A673 (cell line): ENCODE measurements at regions not wholly inside any gene's neighbourhood (a gene's known extent, or its start where the extent isn't known, plus 50 kb on each side); places are given as distances from the start of the nearest gene placed in this dataset.

Experiments
- BruUV-seq: library from RNA; stranded (reverse); fragments of 400-500 nt; replicated peaks from 2 replicates; lab custom pipeline; 2021; lab: Mats Ljungman, UMichigan
- CTCF ChIA-PET: fragments of 300-600 bp; sonication (Branson Sonifier 250); formaldehyde crosslinking; loops from one replicate; lab custom pipeline; 2022; ENCODE audit warnings: antibody characterized with exemption; lab: Charles Lee
- POLR2A ChIA-PET: fragments of 300-600 bp; sonication (Branson Sonifier 250); formaldehyde crosslinking; loops from one replicate; lab custom pipeline; 2022; ENCODE audit warnings: antibody characterized with exemption; ENCODE audit not compliant: low non-redundant PET; lab: Charles Lee
- DNase-seq: peaks from one replicate; pipeline ENCODE4 v3.0.0-alpha.2; 2015; ENCODE audit warnings: low spot score
- H3K27ac ChIP-seq: fragments of 200-600 bp; sonication (generic); 2 replicates; pipeline ENCODE4 v1.5.1; 2016; ENCODE audit warnings: mixed run types, low read depth, mild to moderate bottlenecking, mixed read lengths, antibody characterized with exemption, low read length; ENCODE audit not compliant: poor library complexity, severe bottlenecking
- H3K27me3 ChIP-seq: fragments of 200-600 bp; sonication (generic); replicated peaks from 2 replicates; pipeline ENCODE4 v1.6.1; 2017; ENCODE audit warnings: mixed run types, low read depth, mild to moderate bottlenecking, mixed read lengths, antibody characterized with exemption, low read length; ENCODE audit not compliant: insufficient read depth, poor library complexity
- H3K36me3 ChIP-seq: fragments of 200-600 bp; sonication (generic); 2 replicates; pipeline ENCODE4 v1.6.1; 2016; ENCODE audit warnings: mixed run types, mild to moderate bottlenecking, mixed read lengths, antibody characterized with exemption, low read length; ENCODE audit not compliant: insufficient read depth, poor library complexity, severe bottlenecking
- H3K4me1 ChIP-seq: fragments of 200-600 bp; sonication (generic); 2 replicates; pipeline ENCODE4 v1.6.1; 2017; ENCODE audit warnings: mixed run types, mild to moderate bottlenecking, mixed read lengths, antibody characterized with exemption, low read length; ENCODE audit not compliant: insufficient read depth, poor library complexity, severe bottlenecking
- H3K4me3 ChIP-seq: fragments of 200-600 bp; sonication (generic); 2 replicates; pipeline ENCODE4 v1.5.1; 2016; ENCODE audit warnings: low read depth, mixed run types, mild to moderate bottlenecking, mixed read lengths, low read length; ENCODE audit not compliant: poor library complexity, severe bottlenecking
- H3K9me3 ChIP-seq: fragments of 200-600 bp; sonication (generic); 2 replicates; pipeline ENCODE4 v1.6.1; 2016; ENCODE audit warnings: mixed run types, low read depth, mild to moderate bottlenecking, mixed read lengths, antibody characterized with exemption, low read length; ENCODE audit not compliant: poor library complexity, severe bottlenecking
- CTCF ChIP-seq: fragments of 300-800, 200-600 bp; sonication (generic); conservative IDR thresholded peaks from 2 replicates; pipeline ENCODE4 v1.5.1; 2017; ENCODE audit warnings: low read depth, mild to moderate bottlenecking, antibody characterized with exemption, low read length, moderate library complexity, mixed read lengths
- EZH2 ChIP-seq: fragments of 200-600 bp; sonication (generic); IDR thresholded peaks from 2 replicates; pipeline ENCODE4 v1.6.1; 2017; ENCODE audit warnings: borderline replicate concordance, low read depth, mild to moderate bottlenecking, mixed read lengths, antibody characterized with exemption, low read length; ENCODE audit not compliant: poor library complexity, severe bottlenecking
- intact Hi-C: fragments of 100-400 bp; cut with micrococcal nuclease; formaldehyde crosslinking; loops from one replicate; pipeline ENCODE4 v1.10.0; 2022; ENCODE audit not compliant: unreplicated experiment

DNA sequence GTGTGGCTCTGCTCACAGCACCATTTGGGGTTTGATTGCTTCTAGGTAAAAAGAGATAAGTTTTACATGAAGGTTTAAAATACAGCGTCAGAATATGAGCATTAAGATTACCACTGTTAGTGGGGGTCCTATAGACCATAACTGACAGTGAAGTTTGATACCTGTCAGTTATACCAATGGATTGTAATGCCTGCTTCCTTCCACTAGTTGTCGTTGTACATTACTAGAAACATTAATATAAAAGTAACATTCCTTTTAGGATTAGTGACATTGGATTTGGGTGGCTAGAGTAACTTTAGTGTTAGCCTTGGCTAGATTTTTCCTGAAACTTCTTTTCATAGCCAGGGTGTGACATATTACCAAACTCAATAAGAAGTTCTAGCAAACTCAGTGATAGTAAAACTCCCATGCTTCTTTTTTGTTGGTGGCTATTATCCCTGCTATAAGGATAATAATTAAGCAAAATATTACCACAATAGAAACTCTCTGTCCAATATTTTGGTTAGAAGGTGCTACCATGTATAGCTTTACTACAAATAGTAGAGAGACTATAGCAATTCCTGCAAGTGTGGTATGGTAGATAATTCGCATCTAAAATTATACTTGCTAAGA lies 57.1 kb downstream of the FAM181B start:
- ChIA-PET CTCF (interaction anchor here (0.5 kb wide), 1 partner anchor 25 kb away, joined by 3 read pairs; no protein-coding TSS in a partner anchor), POLR2A (interaction anchor here (0.6 kb wide), 1 partner anchor 1562 kb away, joined by 6 read pairs; no protein-coding TSS in a partner anchor)

DNA sequence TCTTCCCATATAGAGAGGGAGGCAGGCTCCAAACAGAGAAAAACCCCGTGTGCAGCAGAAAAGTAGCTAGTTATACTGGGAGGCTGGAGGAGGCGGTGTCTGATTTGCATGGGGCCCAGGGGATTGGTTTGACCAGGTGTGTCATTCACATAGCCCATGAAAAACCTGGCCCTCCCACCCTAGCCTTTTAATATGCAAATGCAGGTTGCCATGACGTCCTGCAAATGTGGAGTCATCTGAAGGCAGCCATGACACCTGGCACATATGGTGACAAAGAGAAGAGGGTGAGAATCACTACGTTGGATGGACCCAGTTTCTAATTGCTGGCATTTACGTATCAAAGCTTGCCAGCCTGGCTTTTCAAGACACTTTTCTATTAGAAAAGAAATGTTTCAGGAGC lies 57.8 kb downstream of the FAM181B start:
- no peaks in the 10 kb centered on the region for H3K27me3 ChIP-seq
- CTCF ChIA-PET, result interaction anchor here (0.6 kb wide), 1 partner anchor 1891 kb away, joined by 3 read pairs; no protein-coding TSS in a partner anchor
- H3K36me3 ChIP-seq, result no peaks in the 10 kb centered on the region
- no peak overlapping the region for H3K27ac ChIP-seq
- no peak for DNase-seq
- H3K9me3 ChIP-seq, result no peaks in the 10 kb centered on the region
- no peak overlapping the region for H3K4me3 ChIP-seq
- H3K4me1 ChIP-seq, result no peaks in the 10 kb centered on the region
- POLR2A ChIA-PET, result interaction anchor here (0.6 kb wide), 1 partner anchor 1563 kb away, joined by 6 read pairs; no protein-coding TSS in a partner anchor
- TF ChIP-seq CTCF (no peak), EZH2 (no peak)
- intact Hi-C loops, result no loop called here
- BruUV-seq, result no TSS peak

More for the DNA sequence above, 57.1 kb downstream of the FAM181B start:
- H3K27ac ChIP-seq, result no peak overlapping the region
- no peaks in the 10 kb centered on the region for H3K27me3 ChIP-seq
- intact Hi-C loops, result no loop called here
- no peaks in the 10 kb centered on the region for H3K4me1 ChIP-seq
- H3K9me3 ChIP-seq, result no peaks in the 10 kb centered on the region
- BruUV-seq, result no TSS peak
- H3K36me3 ChIP-seq, result no peaks in the 10 kb centered on the region
- TF ChIP-seq CTCF, result peak; percentile 78
- TF ChIP-seq EZH2, result no peak
- peak; percentile 52 for DNase-seq
- H3K4me3 ChIP-seq, result no peak overlapping the region

- DNase-seq, result no peak
- no peak overlapping the region for H3K4me3 ChIP-seq
- ChIA-PET POLR2A (no interaction called here), CTCF (no interaction called here)
- H3K4me1 ChIP-seq, result no peaks in the 10 kb centered on the region
- H3K27ac ChIP-seq, result no peak overlapping the region
- intact Hi-C loops, result no loop called here
- H3K9me3 ChIP-seq, result no peaks in the 10 kb centered on the region
- BruUV-seq, result no TSS peak
- no peaks in the 10 kb centered on the region for H3K36me3 ChIP-seq
- no peaks in the 10 kb centered on the region for H3K27me3 ChIP-seq
- TF ChIP-seq CTCF (no peak), EZH2 (no peak)
Observed at GRCh38 chr11:82673631-82674030, 60.0 kb downstream of the FAM181B start.
